Gastrocnemius medialis (tissue), 4 donors: ENCODE measurements at regions not wholly inside any gene's neighbourhood (a gene's known extent, or its start where the extent isn't known, plus 50 kb on each side); places are given as distances from the start of the nearest gene placed in this dataset.

ENCODE experiments used
- ATAC-seq, 2 donors: fragments of 150-250 bp; one replicate each; pipeline ENCODE4 v1.9.1; 2016
- DNase-seq, 2 donors: peaks; one replicate each; pipeline ENCODE4 v3.0.0-alpha.2; 2019
- H3K27ac ChIP-seq, 4 donors: fragments of 200-600 bp; sonication (generic); 1 replicate in 1 of 4; 2 replicates in 3 of 4; pipeline ENCODE4 v1.5.1; 2016 to 2018; ENCODE audit warnings: mild to moderate bottlenecking in 2 of 4, moderate library complexity in 1 of 4
- H3K27me3 ChIP-seq, 3 donors: fragments of 200-600 bp; sonication (generic) in 2 of 3; 1 replicate in 1 of 3; 2 replicates in 2 of 3; pipeline versions ENCODE4 v1.5.1 to v1.6.0; 2016 to 2019; ENCODE audit warnings: mild to moderate bottlenecking in 1 of 3, moderate library complexity in 1 of 3
- H3K36me3 ChIP-seq, 2 donors: fragments of 200-600 bp; sonication (generic) in 1 of 2; one replicate each; pipeline ENCODE4 v1.5.1; 2017 to 2018
- H3K4me1 ChIP-seq, 2 donors: fragments of 200-600 bp; sonication (generic) in 1 of 2; one replicate each; pipeline ENCODE4 v1.5.1; 2016 to 2017; ENCODE audit warnings: mild to moderate bottlenecking in 2 of 2
- H3K4me3 ChIP-seq, 4 donors: fragments of 200-600 bp; sonication (generic) in 3 of 4; 1 replicate in 1 of 4; 2 replicates in 3 of 4; pipeline ENCODE4 v1.5.1; 2016 to 2019; ENCODE audit warnings: mild to moderate bottlenecking in 2 of 4
- H3K9me3 ChIP-seq, 3 donors: fragments of 200-600 bp; sonication (generic) in 2 of 3; 1 replicate in 1 of 3; 2 replicates in 2 of 3; pipeline ENCODE4 v1.5.1; 2016 to 2019
- CTCF ChIP-seq, 5 experiments: fragments of 450-650 bp in 3 of 5; fragments of 200-600 bp in 2 of 5; sonication (generic) in 2 of 5; IDR thresholded peaks in 4 of 5; conservative IDR thresholded peaks in 1 of 5; 1 replicate in 4 of 5; 2 replicates in 1 of 5; pipeline ENCODE4 v1.5.1; 2016 to 2019; ENCODE audit warnings: antibody characterized with exemption in 5 of 5, mild to moderate bottlenecking in 3 of 5, moderate library complexity in 3 of 5
- POLR2A ChIP-seq, 2 donors: fragments of 450-650 bp; IDR thresholded peaks; one replicate each; pipeline ENCODE4 v1.6.1; 2017; ENCODE audit warnings: antibody characterized with exemption in 2 of 2, mild to moderate bottlenecking in 2 of 2, moderate library complexity in 2 of 2
- in situ Hi-C, 4 donors: fragments of 200-750 bp; cut with MboI; loops; one replicate each; pipeline versions ENCODE4 v1.15.0 to v1.8.0; 2017; ENCODE audit warnings: low sequenced_read_pairs in 4 of 4
- intact Hi-C: fragments of 100-400 bp; cut with DNase I; formaldehyde crosslinking; loops from one replicate; pipeline ENCODE4 v1.15.1; 2023; ENCODE audit warnings: low total_unique reads

DNA sequence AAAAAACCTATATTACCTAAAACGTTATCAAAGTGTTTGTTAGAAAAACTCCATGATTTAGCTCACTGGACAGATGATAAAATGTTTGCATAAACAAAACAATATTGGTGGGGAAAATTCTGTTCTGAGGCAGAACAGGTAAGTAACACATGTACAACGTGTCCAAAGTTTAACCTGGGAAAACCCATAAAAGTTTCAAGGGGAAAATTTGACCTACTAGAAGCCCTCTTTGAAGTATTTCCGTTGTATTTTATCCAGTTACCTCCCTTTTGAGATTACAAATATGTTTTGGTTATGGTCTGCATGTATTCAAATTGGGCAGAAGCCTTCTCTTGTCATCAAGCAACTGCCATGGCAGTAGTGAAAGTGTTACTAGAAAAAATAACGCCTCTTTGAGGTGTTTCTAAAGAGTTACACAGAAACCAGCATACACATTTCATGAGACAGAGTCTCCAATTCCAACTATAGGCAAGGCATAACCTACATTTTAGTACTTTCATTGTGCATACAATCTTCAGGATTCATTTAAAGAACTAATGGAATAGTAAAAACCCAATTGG is 58.0 kb upstream of the PDC start:
- no peak for TF ChIP-seq CTCF (IDR thresholded peaks at IDR 0.05 in 4 of 5, conservative IDR thresholded peaks at IDR 0.05 in 1 of 5)
- TF ChIP-seq POLR2A (IDR thresholded peaks at IDR 0.05): no peak
- in situ Hi-C loops: no loop called here
- no peaks in the 10 kb centered on the region for H3K36me3 ChIP-seq
- no peaks in the 10 kb centered on the region for H3K27me3 ChIP-seq
- no peaks in the 10 kb centered on the region for H3K9me3 ChIP-seq
- no peak for ATAC-seq
- H3K27ac ChIP-seq: no peak overlapping the region
- no peak for DNase-seq
- no peak overlapping the region for H3K4me3 ChIP-seq
- no peaks in the 10 kb centered on the region for H3K4me1 ChIP-seq
- intact Hi-C loops: no loop called here

- no peaks in the 10 kb centered on the region for H3K27me3 ChIP-seq
- H3K4me3 ChIP-seq: no peak overlapping the region
- intact Hi-C loops (no loop called here), in situ Hi-C loops (no loop called here)
- no peaks in the 10 kb centered on the region for H3K9me3 ChIP-seq
- no peak overlapping the region for H3K27ac ChIP-seq
- no peak for ATAC-seq
- TF ChIP-seq CTCF (IDR thresholded peaks at IDR 0.05 in 4 of 5, conservative IDR thresholded peaks at IDR 0.05 in 1 of 5): no peak
- TF ChIP-seq POLR2A (IDR thresholded peaks at IDR 0.05): no peak
- H3K36me3 ChIP-seq: no peaks in the 10 kb centered on the region
- H3K4me1 ChIP-seq: no peaks in the 10 kb centered on the region
- DNase-seq: no peak
Measured at GRCh38 chr1:186518395-186518794, 57.5 kb upstream of the PDC start.

GRCh38 chr1:186514367-186514766 is 53.5 kb upstream of the PDC start:
- in situ Hi-C loops: no loop called here
- H3K27ac ChIP-seq: no peak overlapping the region
- no peak for TF ChIP-seq CTCF (IDR thresholded peaks at IDR 0.05 in 4 of 5, conservative IDR thresholded peaks at IDR 0.05 in 1 of 5)
- no peak for TF ChIP-seq POLR2A (IDR thresholded peaks at IDR 0.05)
- H3K36me3 ChIP-seq: no peaks in the 10 kb centered on the region
- no peaks in the 10 kb centered on the region for H3K4me1 ChIP-seq
- no peak for ATAC-seq
- no peaks in the 10 kb centered on the region for H3K27me3 ChIP-seq
- H3K4me3 ChIP-seq: no peak overlapping the region
- no peaks in the 10 kb centered on the region for H3K9me3 ChIP-seq
- intact Hi-C loops: no loop called here
- DNase-seq: no peak

DNA sequence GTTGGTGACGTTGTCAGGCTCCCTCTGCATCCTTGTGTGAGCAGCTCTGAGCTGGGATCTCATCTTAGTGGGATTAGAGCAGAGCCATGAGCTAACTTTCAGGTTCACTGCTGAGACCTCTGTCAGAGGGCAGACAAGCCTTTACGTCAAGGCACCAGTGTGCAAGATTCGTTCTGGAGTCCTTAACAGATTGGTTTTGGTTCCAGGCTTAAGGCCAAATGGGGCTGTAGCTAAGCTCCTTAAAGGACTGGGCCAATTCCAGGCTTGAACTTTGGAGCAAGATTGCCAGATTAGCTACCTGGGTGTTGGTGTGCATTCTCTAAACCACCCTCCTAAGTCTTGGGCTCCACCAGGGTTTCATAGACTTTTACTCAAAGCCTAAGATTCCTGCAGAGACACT is 52.6 kb upstream of the PDC start:
- H3K27ac ChIP-seq: no peak overlapping the region
- ATAC-seq (no peak), DNase-seq (no peak)
- H3K36me3 ChIP-seq: no peaks in the 10 kb centered on the region
- no peak overlapping the region for H3K4me3 ChIP-seq
- in situ Hi-C loops (no loop called here), intact Hi-C loops (no loop called here)
- no peak for TF ChIP-seq CTCF (IDR thresholded peaks at IDR 0.05 in 4 of 5, conservative IDR thresholded peaks at IDR 0.05 in 1 of 5)
- TF ChIP-seq POLR2A (IDR thresholded peaks at IDR 0.05): no peak
- no peaks in the 10 kb centered on the region for H3K27me3 ChIP-seq
- H3K9me3 ChIP-seq: no peaks in the 10 kb centered on the region
- no peaks in the 10 kb centered on the region for H3K4me1 ChIP-seq
